ENCODE measurements at regions not wholly inside any gene's neighbourhood (a gene's known extent, or its start where the extent isn't known, plus 50 kb on each side); places are given as distances from the start of the nearest gene placed in this dataset.

- no peaks in the 10 kb centered on the region for H3F3A ChIP-seq (replicated peaks; ENCODE audit: low read depth)
- Mint-ChIP-seq H3K4me3 (no peak overlapping the region), H3K27ac (no peak overlapping the region), H3K9me3 (peaks cover 1% of the 10 kb centered on the region; the same call in 2 of the 3 replicates), H3K4me1 (peaks cover 2% of the 10 kb centered on the region; the same call in 2 of the 3 replicates), H3K27me3 (ENCODE audit: insufficient read depth, low read depth, poor library complexity) (peaks cover 2% of the 10 kb centered on the region), H3K36me3 (ENCODE audit: low read depth) (no peaks in the 10 kb centered on the region)
- no peak for TF ChIP-seq CREB1 (CRISPR knock-in tag; IDR thresholded peaks at IDR 0.05; ENCODE audit: low read depth)
- TF ChIP-seq CTCF (conservative IDR thresholded peaks at IDR 0.05; ENCODE audit: low read depth in 2 of 2) = no peak
- TF ChIP-seq ZNF114 (CRISPR knock-in tag; IDR thresholded peaks at IDR 0.05) = no peak
- TF ChIP-seq STAT1 (IDR thresholded peaks at IDR 0.05; ENCODE audit: unreplicated experiment) = no peak
- no peak for TF ChIP-seq JUNB (IDR thresholded peaks at IDR 0.05; ENCODE audit: unreplicated experiment)
- TF ChIP-seq NANOG (IDR thresholded peaks at IDR 0.05; ENCODE audit: borderline replicate concordance) = no peak
- no peak for TF ChIP-seq EZH2 (IDR thresholded peaks at IDR 0.05; ENCODE audit: low read depth, unreplicated experiment)
- no peak for TF ChIP-seq ETS1 (IDR thresholded peaks at IDR 0.05)
- TF ChIP-seq ZNF462 (CRISPR knock-in tag; IDR thresholded peaks at IDR 0.05) = no peak
- no peaks in the 10 kb centered on the region for H3K9me2 ChIP-seq (ENCODE audit: insufficient read depth)
- no peak overlapping the region for H3K4me3 ChIP-seq
- no peak overlapping the region for H3K4me2 ChIP-seq
- H3K27ac ChIP-seq (ENCODE audit: low read depth) = no peak overlapping the region
- H3K4me1 ChIP-seq (ENCODE audit: insufficient read depth) = peaks cover 5% of the 10 kb centered on the region; the same call in 1 of the 2 replicates
- no peak for DNase-seq (ENCODE audit: low spot score)
- H3K36me3 ChIP-seq (ENCODE audit: insufficient read depth) = no peaks in the 10 kb centered on the region
- H3K79me2 ChIP-seq (replicated peaks; ENCODE audit: insufficient read depth) = no peaks in the 10 kb centered on the region
- H2AFZ ChIP-seq = no peak overlapping the region
- ATAC-seq = no peak
- H4K20me1 ChIP-seq (replicated peaks; ENCODE audit: insufficient read depth) = no peaks in the 10 kb centered on the region
- peaks cover 6% of the 10 kb centered on the region for H3K27me3 ChIP-seq (ENCODE audit: insufficient read depth)
Measured at GRCh38 chr20:26214991-26215390, 518.3 kb upstream of the ZNF337 start.

All from GM23338 (cell line).